ACHN (cell line): ENCODE measurements at regions not wholly inside any gene's neighbourhood (a gene's known extent, or its start where the extent isn't known, plus 50 kb on each side); places are given as distances from the start of the nearest gene placed in this dataset.
"Not testable (repeated sequence)": the region's sequence is repeated elsewhere in the genome, so short reads cannot be mapped to it uniquely, and the experiment has no call there.

Experiments
- DNase-seq: peaks from one replicate; pipeline ENCODE4 v3.0.0-alpha.2; 2015
- in situ Hi-C: cut with HindIII; loops from 2 replicates; pipeline ENCODE4 v1.10.0; 2017; ENCODE audit warnings: low sequenced_read_pairs, low pct_ligation_motif_present, low pct_unique_long_range_greater_than_20kb

- DNase-seq = no peak
- in situ Hi-C loops = no loop called here
Observed at GRCh38 chr5:19031491-19031890, 956.5 kb downstream of the CDH18 start.

GRCh38 chr5:19035816-19036215, 952.2 kb downstream of the CDH18 start:
- in situ Hi-C loops = no loop called here
- no peak for DNase-seq

- no peak for DNase-seq
- in situ Hi-C loops = no loop called here
Observed at GRCh38 chr5:19042106-19042505, 945.9 kb downstream of the CDH18 start.

- in situ Hi-C loops = no loop called here
- DNase-seq = no peak
Observed at GRCh38 chr5:19044311-19044710, 943.7 kb downstream of the CDH18 start.

GRCh38 chr5:19044931-19045695, 942.9 kb downstream of the CDH18 start:
- in situ Hi-C loops = no loop called here
- no peak for DNase-seq

- no peak for DNase-seq
- in situ Hi-C loops = no loop called here
Observed at GRCh38 chr5:19047277-19047676, 940.7 kb downstream of the CDH18 start.

- DNase-seq = no peak
- in situ Hi-C loops = no loop called here
Observed at GRCh38 chr5:19048726-19049125, 939.3 kb downstream of the CDH18 start.

- DNase-seq = no peak
- in situ Hi-C loops = no loop called here
Observed at GRCh38 chr5:19058216-19058615, 929.8 kb downstream of the CDH18 start.

- in situ Hi-C loops = no loop called here
Observed at GRCh38 chr5:19064094-19064493, 923.9 kb downstream of the CDH18 start.

GRCh38 chr5:19067741-19068140, 920.3 kb downstream of the CDH18 start:
- no peak for DNase-seq
- in situ Hi-C loops = no loop called here

More at GRCh38 chr5:19064094-19064493, 923.9 kb downstream of the CDH18 start:
- DNase-seq = no peak

- in situ Hi-C loops = no loop called here
- DNase-seq = no peak
Observed at GRCh38 chr5:19098434-19098833, 889.6 kb downstream of the CDH18 start.

GRCh38 chr5:19099195-19099594, 888.8 kb downstream of the CDH18 start:
- in situ Hi-C loops = no loop called here
- no peak for DNase-seq

GRCh38 chr5:19104948-19105347, 883.1 kb downstream of the CDH18 start:
- in situ Hi-C loops = no loop called here
- no peak for DNase-seq

- DNase-seq = no peak
- in situ Hi-C loops = no loop called here
Observed at GRCh38 chr5:19122923-19123322, 865.1 kb downstream of the CDH18 start.

- DNase-seq = peak; percentile 12
- in situ Hi-C loops = no loop called here
Observed at GRCh38 chr5:19125956-19126713, 861.9 kb downstream of the CDH18 start.

- in situ Hi-C loops = no loop called here
- DNase-seq = no peak
Observed at GRCh38 chr5:19140276-19140675, 847.7 kb downstream of the CDH18 start.

GRCh38 chr5:19141937-19142524, 846.0 kb downstream of the CDH18 start:
- in situ Hi-C loops, DNase-seq: not testable (repeated sequence)

GRCh38 chr5:19142713-19143414, 845.1 kb downstream of the CDH18 start:
- in situ Hi-C loops = not testable (repeated sequence)

GRCh38 chr5:19143935-19144334, 844.1 kb downstream of the CDH18 start:
- in situ Hi-C loops = no loop called here
- DNase-seq = no peak

More at GRCh38 chr5:19142713-19143414, 845.1 kb downstream of the CDH18 start:
- DNase-seq = not testable (repeated sequence)
